A673 (cell line): ENCODE measurements at regions not wholly inside any gene's neighbourhood (a gene's known extent, or its start where the extent isn't known, plus 50 kb on each side); places are given as distances from the start of the nearest gene placed in this dataset.

ENCODE experiments used
- BruUV-seq: library from RNA; stranded (reverse); fragments of 400-500 nt; replicated peaks from 2 replicates; lab custom pipeline; 2021; lab: Mats Ljungman, UMichigan
- CTCF ChIA-PET: fragments of 300-600 bp; sonication (Branson Sonifier 250); formaldehyde crosslinking; loops from one replicate; lab custom pipeline; 2022; ENCODE audit warnings: antibody characterized with exemption; lab: Charles Lee
- POLR2A ChIA-PET: fragments of 300-600 bp; sonication (Branson Sonifier 250); formaldehyde crosslinking; loops from one replicate; lab custom pipeline; 2022; ENCODE audit warnings: antibody characterized with exemption; ENCODE audit not compliant: low non-redundant PET; lab: Charles Lee
- DNase-seq: peaks from one replicate; pipeline ENCODE4 v3.0.0-alpha.2; 2015; ENCODE audit warnings: low spot score
- H3K27ac ChIP-seq: fragments of 200-600 bp; sonication (generic); 2 replicates; pipeline ENCODE4 v1.5.1; 2016; ENCODE audit warnings: mixed run types, low read depth, mild to moderate bottlenecking, mixed read lengths, antibody characterized with exemption, low read length; ENCODE audit not compliant: poor library complexity, severe bottlenecking
- H3K27me3 ChIP-seq: fragments of 200-600 bp; sonication (generic); replicated peaks from 2 replicates; pipeline ENCODE4 v1.6.1; 2017; ENCODE audit warnings: mixed run types, low read depth, mild to moderate bottlenecking, mixed read lengths, antibody characterized with exemption, low read length; ENCODE audit not compliant: insufficient read depth, poor library complexity
- H3K36me3 ChIP-seq: fragments of 200-600 bp; sonication (generic); 2 replicates; pipeline ENCODE4 v1.6.1; 2016; ENCODE audit warnings: mixed run types, mild to moderate bottlenecking, mixed read lengths, antibody characterized with exemption, low read length; ENCODE audit not compliant: insufficient read depth, poor library complexity, severe bottlenecking
- H3K4me1 ChIP-seq: fragments of 200-600 bp; sonication (generic); 2 replicates; pipeline ENCODE4 v1.6.1; 2017; ENCODE audit warnings: mixed run types, mild to moderate bottlenecking, mixed read lengths, antibody characterized with exemption, low read length; ENCODE audit not compliant: insufficient read depth, poor library complexity, severe bottlenecking
- H3K4me3 ChIP-seq: fragments of 200-600 bp; sonication (generic); 2 replicates; pipeline ENCODE4 v1.5.1; 2016; ENCODE audit warnings: low read depth, mixed run types, mild to moderate bottlenecking, mixed read lengths, low read length; ENCODE audit not compliant: poor library complexity, severe bottlenecking
- H3K9me3 ChIP-seq: fragments of 200-600 bp; sonication (generic); 2 replicates; pipeline ENCODE4 v1.6.1; 2016; ENCODE audit warnings: mixed run types, low read depth, mild to moderate bottlenecking, mixed read lengths, antibody characterized with exemption, low read length; ENCODE audit not compliant: poor library complexity, severe bottlenecking
- CTCF ChIP-seq: fragments of 300-800, 200-600 bp; sonication (generic); conservative IDR thresholded peaks from 2 replicates; pipeline ENCODE4 v1.5.1; 2017; ENCODE audit warnings: low read depth, mild to moderate bottlenecking, antibody characterized with exemption, low read length, moderate library complexity, mixed read lengths
- EZH2 ChIP-seq: fragments of 200-600 bp; sonication (generic); IDR thresholded peaks from 2 replicates; pipeline ENCODE4 v1.6.1; 2017; ENCODE audit warnings: borderline replicate concordance, low read depth, mild to moderate bottlenecking, mixed read lengths, antibody characterized with exemption, low read length; ENCODE audit not compliant: poor library complexity, severe bottlenecking
- intact Hi-C: fragments of 100-400 bp; cut with micrococcal nuclease; formaldehyde crosslinking; loops from one replicate; pipeline ENCODE4 v1.10.0; 2022; ENCODE audit not compliant: unreplicated experiment

- Histone ChIP-seq H3K4me1 (no peaks in the 10 kb centered on the region), H3K4me3 (no peak overlapping the region), H3K27me3 (no peaks in the 10 kb centered on the region), H3K36me3 (no peaks in the 10 kb centered on the region), H3K9me3 (no peaks in the 10 kb centered on the region), H3K27ac (no peak overlapping the region)
- CTCF ChIA-PET, result no interaction called here
- no TSS peak for BruUV-seq
- TF ChIP-seq CTCF (no peak), EZH2 (no peak)
- POLR2A ChIA-PET, result no interaction called here
- intact Hi-C loops, result no loop called here
- DNase-seq, result no peak
Observed at GRCh38 chr2:106649306-106649705, 162.1 kb downstream of the CD8B2 start.

- CTCF ChIA-PET, result no interaction called here
- DNase-seq, result no peak
- Histone ChIP-seq H3K4me1 (no peaks in the 10 kb centered on the region), H3K27ac (no peak overlapping the region), H3K9me3 (no peaks in the 10 kb centered on the region), H3K27me3 (no peaks in the 10 kb centered on the region), H3K4me3 (no peak overlapping the region), H3K36me3 (no peaks in the 10 kb centered on the region)
- intact Hi-C loops, result no loop called here
- TF ChIP-seq CTCF (no peak), EZH2 (no peak)
- POLR2A ChIA-PET, result no interaction called here
- no TSS peak for BruUV-seq
Observed at GRCh38 chr2:106653465-106653864, 166.3 kb downstream of the CD8B2 start.

GRCh38 chr2:106658616-106659015 lies 171.5 kb downstream of the CD8B2 start:
- CTCF ChIA-PET, result no interaction called here
- Histone ChIP-seq H3K36me3 (no peaks in the 10 kb centered on the region), H3K9me3 (no peaks in the 10 kb centered on the region), H3K4me1 (no peaks in the 10 kb centered on the region), H3K27ac (no peak overlapping the region), H3K27me3 (no peaks in the 10 kb centered on the region), H3K4me3 (no peak overlapping the region)
- POLR2A ChIA-PET, result no interaction called here
- TF ChIP-seq CTCF, result no peak
- no peak for TF ChIP-seq EZH2
- intact Hi-C loops, result no loop called here
- BruUV-seq, result no TSS peak
- no peak for DNase-seq
